ENCODE measurements at regions not wholly inside any gene's neighbourhood (a gene's known extent, or its start where the extent isn't known, plus 50 kb on each side); places are given as distances from the start of the nearest gene placed in this dataset.

- no peak overlapping the region for H3K4me3 ChIP-seq (replicated peaks; ENCODE audit: low read depth, low read length)
- TF ChIP-seq, protein P1, sequence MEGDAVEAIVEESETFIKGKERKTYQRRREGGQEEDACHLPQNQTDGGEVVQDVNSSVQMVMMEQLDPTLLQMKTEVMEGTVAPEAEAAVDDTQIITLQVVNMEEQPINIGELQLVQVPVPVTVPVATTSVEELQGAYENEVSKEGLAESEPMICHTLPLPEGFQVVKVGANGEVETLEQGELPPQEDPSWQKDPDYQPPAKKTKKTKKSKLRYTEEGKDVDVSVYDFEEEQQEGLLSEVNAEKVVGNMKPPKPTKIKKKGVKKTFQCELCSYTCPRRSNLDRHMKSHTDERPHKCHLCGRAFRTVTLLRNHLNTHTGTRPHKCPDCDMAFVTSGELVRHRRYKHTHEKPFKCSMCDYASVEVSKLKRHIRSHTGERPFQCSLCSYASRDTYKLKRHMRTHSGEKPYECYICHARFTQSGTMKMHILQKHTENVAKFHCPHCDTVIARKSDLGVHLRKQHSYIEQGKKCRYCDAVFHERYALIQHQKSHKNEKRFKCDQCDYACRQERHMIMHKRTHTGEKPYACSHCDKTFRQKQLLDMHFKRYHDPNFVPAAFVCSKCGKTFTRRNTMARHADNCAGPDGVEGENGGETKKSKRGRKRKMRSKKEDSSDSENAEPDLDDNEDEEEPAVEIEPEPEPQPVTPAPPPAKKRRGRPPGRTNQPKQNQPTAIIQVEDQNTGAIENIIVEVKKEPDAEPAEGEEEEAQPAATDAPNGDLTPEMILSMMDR (IDR thresholded peaks at IDR 0.05; ENCODE audit: low read length, missing control alignments) = no peak
- no peak for DNase-seq (ENCODE audit: low read depth)
These were observed 140.2 kb upstream of the KCNK1 start for GRCh38 chr1:233473549-233474204.

DNA sequence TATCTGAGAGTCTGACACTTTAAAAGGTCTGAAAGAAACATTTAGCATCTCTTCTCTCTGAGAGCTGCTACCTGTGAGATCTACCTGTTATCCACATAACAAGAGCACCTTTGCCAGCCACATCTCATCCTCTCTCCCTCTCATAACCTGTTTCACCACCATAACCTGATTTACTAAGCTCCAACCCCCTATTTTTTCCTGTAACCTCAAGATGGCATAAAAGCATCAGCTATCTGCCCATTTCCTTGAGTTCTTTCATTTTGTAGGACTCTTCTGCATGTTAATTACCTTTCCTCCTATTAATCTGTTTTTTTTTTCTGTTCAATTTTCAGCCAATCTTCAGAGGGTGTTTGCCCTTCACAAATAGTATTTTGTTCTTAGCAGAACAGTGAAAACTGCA lies 136.5 kb upstream of the KCNK1 start:
- no peak overlapping the region for H3K4me3 ChIP-seq (replicated peaks; ENCODE audit: low read depth, low read length)
- DNase-seq (ENCODE audit: low read depth) = no peak
- TF ChIP-seq, protein P1 (IDR thresholded peaks at IDR 0.05; ENCODE audit: low read length, missing control alignments) = no peak

GRCh38 chr1:233478611-233479010 lies 135.3 kb upstream of the KCNK1 start:
- TF ChIP-seq, protein P1 (IDR thresholded peaks at IDR 0.05; ENCODE audit: low read length, missing control alignments) = no peak
- no peak for DNase-seq (ENCODE audit: low read depth)
- H3K4me3 ChIP-seq (replicated peaks; ENCODE audit: low read depth, low read length) = no peak overlapping the region

DNA sequence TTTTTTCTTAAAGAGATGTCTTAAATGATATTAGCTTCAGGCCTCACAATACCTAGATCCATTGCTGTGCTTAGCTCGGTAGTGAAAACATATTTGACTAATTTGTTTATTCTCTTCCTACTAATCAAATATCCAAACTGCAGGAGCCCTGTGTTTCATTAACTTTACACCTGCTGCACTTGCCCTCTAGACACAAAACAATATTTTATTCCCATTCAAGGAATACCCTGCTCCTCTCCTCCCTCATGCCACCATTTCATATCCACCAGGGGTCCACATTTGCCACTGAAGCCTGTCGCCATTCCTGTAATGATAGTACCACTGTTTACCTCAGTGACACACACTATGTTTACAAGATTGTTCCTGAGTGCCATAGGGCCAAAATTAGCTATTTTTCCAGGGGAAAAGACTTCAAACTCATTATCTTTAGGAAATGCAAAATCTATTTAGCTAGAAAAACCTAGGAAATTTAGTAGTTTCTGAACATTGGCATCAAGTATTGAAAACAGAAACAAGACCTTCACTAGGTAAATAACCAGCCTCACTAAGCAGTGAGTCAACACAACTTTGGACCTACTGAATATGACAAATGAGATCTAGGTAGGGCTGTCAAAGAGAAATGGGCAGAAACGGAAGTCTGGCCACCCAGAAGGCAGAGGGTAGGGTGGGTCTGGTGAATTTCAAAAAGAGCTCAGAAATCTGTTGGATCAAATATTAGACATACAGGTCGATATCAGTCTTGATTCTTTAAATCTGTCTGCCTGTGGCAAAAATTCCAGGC lies 134.6 kb upstream of the KCNK1 start:
- no peak overlapping the region for H3K4me3 ChIP-seq (replicated peaks; ENCODE audit: low read depth, low read length)
- no peak for DNase-seq (ENCODE audit: low read depth)
- TF ChIP-seq, protein P1 (IDR thresholded peaks at IDR 0.05; ENCODE audit: low read length, missing control alignments) = no peak

DNA sequence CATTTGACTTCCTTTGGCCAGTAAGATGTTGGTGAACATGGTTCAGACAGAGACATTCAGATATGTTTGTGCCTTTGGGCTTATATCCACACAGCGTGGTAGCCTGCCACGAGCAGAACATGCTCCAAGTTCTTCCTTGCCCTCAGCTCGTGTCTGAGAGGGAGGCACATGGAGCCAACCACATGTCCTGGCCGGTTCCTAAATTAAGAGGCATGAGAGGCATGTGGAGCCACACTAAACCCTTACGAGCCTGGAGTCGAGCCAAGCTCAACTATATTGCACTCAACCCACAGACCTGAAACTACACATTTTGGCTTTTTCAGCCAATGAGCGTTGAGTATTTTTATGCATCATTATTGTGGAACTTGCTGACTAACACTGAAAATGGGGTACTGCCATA lies 133.7 kb upstream of the KCNK1 start:
- DNase-seq (ENCODE audit: low read depth) = no peak
- TF ChIP-seq, protein P1 (IDR thresholded peaks at IDR 0.05; ENCODE audit: low read length, missing control alignments) = no peak
- H3K4me3 ChIP-seq (replicated peaks; ENCODE audit: low read depth, low read length) = no peak overlapping the region

GRCh38 chr1:233482388-233482787 lies 131.5 kb upstream of the KCNK1 start:
- TF ChIP-seq, protein P1 (IDR thresholded peaks at IDR 0.05; ENCODE audit: low read length, missing control alignments) = no peak
- no peak overlapping the region for H3K4me3 ChIP-seq (replicated peaks; ENCODE audit: low read depth, low read length)
- no peak for DNase-seq (ENCODE audit: low read depth)

All from fibroblast of pulmonary artery (primary cell).